Common myeloid progenitor, CD34-positive (primary cell): ENCODE measurements at regions not wholly inside any gene's neighbourhood (a gene's known extent, or its start where the extent isn't known, plus 50 kb on each side); places are given as distances from the start of the nearest gene placed in this dataset.

Experiments used
- CTCF ChIA-PET: fragments of 350-600 bp; sonication (Branson Sonifier 250); formaldehyde crosslinking; loops from one replicate; lab custom pipeline; 2021; ENCODE audit warnings: antibody characterized with exemption; lab: Charles Lee
- POLR2A ChIA-PET: fragments of 350-600 bp; sonication (Branson Sonifier 250); formaldehyde crosslinking; loops from one replicate; lab custom pipeline; 2021; ENCODE audit warnings: antibody characterized with exemption; lab: Charles Lee
- DNase-seq, 3 donors: peaks; one replicate each; pipeline versions ENCODE4 v3.0.0 to v3.0.0-alpha.2; 2013
- H3K27ac ChIP-seq, 2 experiments: 1 replicate in 1 of 2; 2 replicates in 1 of 2; pipeline ENCODE4 v1.7.0; 2013; ENCODE audit warnings: inconsistent platforms in 2 of 2, low read length in 2 of 2, mild to moderate bottlenecking in 2 of 2, low read depth in 1 of 2, moderate library complexity in 1 of 2; ENCODE audit not compliant: severe bottlenecking in 2 of 2, insufficient read depth in 1 of 2, poor library complexity in 1 of 2
- H3K27me3 ChIP-seq, 5 experiments: replicated peaks in 2 of 5; 1 replicate in 3 of 5; 2 replicates in 2 of 5; pipeline versions ENCODE4 v1.6.1 to v1.7.0; 2013; ENCODE audit warnings: low read length in 4 of 5, mild to moderate bottlenecking in 2 of 5, moderate library complexity in 2 of 5, inconsistent platforms in 1 of 5; ENCODE audit not compliant: insufficient read depth in 5 of 5, control insufficient read depth in 4 of 5
- H3K36me3 ChIP-seq, 4 experiments: 1 replicate in 2 of 4; 2 replicates in 2 of 4; pipeline versions ENCODE4 v1.6.1 to v1.7.0; 2013; ENCODE audit warnings: low read length in 3 of 4, control low read depth in 1 of 4, mild to moderate bottlenecking in 1 of 4; ENCODE audit not compliant: control insufficient read depth in 4 of 4, insufficient read depth in 4 of 4
- H3K4me1 ChIP-seq, 4 experiments: 1 replicate in 3 of 4; 2 replicates in 1 of 4; pipeline versions ENCODE4 v1.6.1 to v1.7.1; 2013; ENCODE audit warnings: low read length in 3 of 4, mild to moderate bottlenecking in 3 of 4, control low read depth in 1 of 4, inconsistent platforms in 1 of 4, moderate library complexity in 1 of 4; ENCODE audit not compliant: control insufficient read depth in 4 of 4, insufficient read depth in 4 of 4; ENCODE audit errors: control extremely low read depth in 1 of 4
- H3K4me3 ChIP-seq, 7 experiments: 1 replicate in 4 of 7; 2 replicates in 3 of 7; pipeline versions ENCODE4 v1.5.1 to v1.7.0; 2013; ENCODE audit warnings: mild to moderate bottlenecking in 7 of 7, low read length in 6 of 7, moderate library complexity in 6 of 7, inconsistent platforms in 2 of 7, low read depth in 2 of 7, control low read depth in 1 of 7; ENCODE audit not compliant: insufficient read depth in 4 of 7, control insufficient read depth in 1 of 7; ENCODE audit errors: extremely low read depth in 1 of 7
- H3K9me3 ChIP-seq, 5 experiments: 1 replicate in 4 of 5; 2 replicates in 1 of 5; pipeline versions ENCODE4 v1.6.1 to v1.7.1; 2013; ENCODE audit warnings: low read length in 4 of 5, mild to moderate bottlenecking in 2 of 5, inconsistent platforms in 1 of 5, low read depth in 1 of 5, moderate library complexity in 1 of 5; ENCODE audit not compliant: control insufficient read depth in 4 of 5, insufficient read depth in 2 of 5; ENCODE audit errors: control extremely low read depth in 1 of 5
- WGBS: methylation state at CpG from one replicate; pipeline ENCODE4 v1.1.5; 2013; ENCODE audit not compliant: insufficient coverage; 5-methylcytosine and 5-hydroxymethylcytosine counted together

- Histone ChIP-seq H3K9me3 (no peaks in the 10 kb centered on the region), H3K4me3 (no peak overlapping the region), H3K4me1 (no peaks in the 10 kb centered on the region), H3K27me3 (no peaks in the 10 kb centered on the region), H3K27ac (no peak overlapping the region), H3K36me3 (no peaks in the 10 kb centered on the region)
- WGBS = 96% methylated on average over 9 of the region's 11 CpGs
- DNase-seq = no peak
- POLR2A ChIA-PET = no interaction called here
- CTCF ChIA-PET = interaction anchor here (1.1 kb wide), 1 partner anchor 21 kb away, joined by 3 read pairs; no protein-coding TSS in a partner anchor
These were observed 578.6 kb upstream of the CDH5 start for GRCh38 chr16:65787921-65788320.

GRCh38 chr16:65786916-65787315 lies 579.6 kb upstream of the CDH5 start:
- Histone ChIP-seq H3K4me3 (no peak overlapping the region), H3K27me3 (no peaks in the 10 kb centered on the region), H3K9me3 (no peaks in the 10 kb centered on the region), H3K4me1 (no peaks in the 10 kb centered on the region), H3K36me3 (no peaks in the 10 kb centered on the region), H3K27ac (no peak overlapping the region)
- 0% methylated on average over 2 of the region's 5 CpGs for WGBS
- DNase-seq = no peak
- ChIA-PET CTCF (no interaction called here), POLR2A (no interaction called here)

GRCh38 chr16:65783709-65784474 lies 582.6 kb upstream of the CDH5 start:
- Histone ChIP-seq H3K4me1 (no peaks in the 10 kb centered on the region), H3K27me3 (peaks cover 0 to 5% (median 0%) of the 10 kb centered on the region in 5 experiments), H3K36me3 (no peaks in the 10 kb centered on the region), H3K4me3 (no peak overlapping the region), H3K27ac (no peak overlapping the region), H3K9me3 (no peaks in the 10 kb centered on the region)
- 74% methylated on average over 6 of the region's 7 CpGs for WGBS
- CTCF ChIA-PET = no interaction called here
- POLR2A ChIA-PET = no interaction called here
- no peak for DNase-seq

GRCh38 chr16:65782611-65783600 lies 583.6 kb upstream of the CDH5 start:
- ChIA-PET CTCF (no interaction called here), POLR2A (no interaction called here)
- H3K4me1 ChIP-seq = no peaks in the 10 kb centered on the region
- H3K9me3 ChIP-seq = no peaks in the 10 kb centered on the region
- peaks cover 0 to 5% (median 0%) of the 10 kb centered on the region in 5 experiments for H3K27me3 ChIP-seq
- no peak for DNase-seq
- no peak overlapping the region for H3K27ac ChIP-seq
- no peaks in the 10 kb centered on the region for H3K36me3 ChIP-seq
- WGBS = 92% methylated on average over 8 of the region's 13 CpGs
- H3K4me3 ChIP-seq = no peak overlapping the region

- Histone ChIP-seq H3K9me3 (peaks cover 0 to 5% (median 0%) of the 10 kb centered on the region in 5 experiments), H3K27ac (no peak overlapping the region), H3K4me1 (no peaks in the 10 kb centered on the region), H3K4me3 (no peak overlapping the region), H3K36me3 (no peaks in the 10 kb centered on the region), H3K27me3 (peaks cover 0 to 5% (median 0%) of the 10 kb centered on the region in 5 experiments)
- CTCF ChIA-PET = no interaction called here
- DNase-seq = no peak
- POLR2A ChIA-PET = no interaction called here
These were observed 584.6 kb upstream of the CDH5 start for GRCh38 chr16:65781855-65782254.

GRCh38 chr16:65781363-65781762 lies 585.1 kb upstream of the CDH5 start:
- no peak overlapping the region for H3K4me3 ChIP-seq
- no peak for DNase-seq
- 100% methylated on average over 1 of the region's 1 CpG for WGBS
- CTCF ChIA-PET = no interaction called here
- H3K4me1 ChIP-seq = no peaks in the 10 kb centered on the region
- peaks cover 0 to 8% (median 0%) of the 10 kb centered on the region in 5 experiments for H3K9me3 ChIP-seq
- H3K27me3 ChIP-seq = peaks cover 0 to 5% (median 0%) of the 10 kb centered on the region in 5 experiments
- no peak overlapping the region for H3K27ac ChIP-seq
- H3K36me3 ChIP-seq = no peaks in the 10 kb centered on the region
- POLR2A ChIA-PET = no interaction called here

GRCh38 chr16:65779201-65779600 lies 587.3 kb upstream of the CDH5 start:
- ChIA-PET CTCF (no interaction called here), POLR2A (no interaction called here)
- Histone ChIP-seq H3K27me3 (peaks cover 0 to 5% (median 0%) of the 10 kb centered on the region in 5 experiments), H3K9me3 (peaks cover 0 to 8% (median 0%) of the 10 kb centered on the region in 5 experiments), H3K36me3 (no peaks in the 10 kb centered on the region), H3K4me1 (no peaks in the 10 kb centered on the region), H3K4me3 (no peak overlapping the region), H3K27ac (no peak overlapping the region)
- DNase-seq = no peak
- 95% methylated on average over 7 of the region's 7 CpGs for WGBS
